GM12874 (cell line): ENCODE measurements at regions not wholly inside any gene's neighbourhood (a gene's known extent, or its start where the extent isn't known, plus 50 kb on each side); places are given as distances from the start of the nearest gene placed in this dataset.

Experiments used
- CTCF ChIP-seq: IDR thresholded peaks from 2 replicates; pipeline ENCODE4 v1.5.1; 2011; ENCODE audit warnings: low read depth, mild to moderate bottlenecking, control low read depth, low read length, moderate library complexity; ENCODE audit not compliant: insufficient read depth

GRCh38 chr3:39590806-39591205, 123.3 kb downstream of the MOBP start:
- TF ChIP-seq CTCF: no peak

- TF ChIP-seq CTCF: no peak
These were observed 125.0 kb downstream of the MOBP start for GRCh38 chr3:39592311-39593050.

- no peak for TF ChIP-seq CTCF
These were observed 125.9 kb downstream of the MOBP start for GRCh38 chr3:39593341-39593740.

- TF ChIP-seq CTCF: no peak
These were observed 133.8 kb downstream of the MOBP start for GRCh38 chr3:39601241-39601640.

GRCh38 chr3:39605837-39606236, 138.4 kb downstream of the MOBP start:
- no peak for TF ChIP-seq CTCF

- TF ChIP-seq CTCF: no peak
These were observed 158.7 kb downstream of the MOBP start for GRCh38 chr3:39626198-39626597.

- no peak for TF ChIP-seq CTCF
These were observed 163.7 kb downstream of the MOBP start for GRCh38 chr3:39631136-39631535.
